ENCODE measurements at regions not wholly inside any gene's neighbourhood (a gene's known extent, or its start where the extent isn't known, plus 50 kb on each side); places are given as distances from the start of the nearest gene placed in this dataset.

GRCh38 chr15:72964542-72964941, 87.7 kb upstream of the NEO1 start:
- DNase-seq, result no peak

DNA sequence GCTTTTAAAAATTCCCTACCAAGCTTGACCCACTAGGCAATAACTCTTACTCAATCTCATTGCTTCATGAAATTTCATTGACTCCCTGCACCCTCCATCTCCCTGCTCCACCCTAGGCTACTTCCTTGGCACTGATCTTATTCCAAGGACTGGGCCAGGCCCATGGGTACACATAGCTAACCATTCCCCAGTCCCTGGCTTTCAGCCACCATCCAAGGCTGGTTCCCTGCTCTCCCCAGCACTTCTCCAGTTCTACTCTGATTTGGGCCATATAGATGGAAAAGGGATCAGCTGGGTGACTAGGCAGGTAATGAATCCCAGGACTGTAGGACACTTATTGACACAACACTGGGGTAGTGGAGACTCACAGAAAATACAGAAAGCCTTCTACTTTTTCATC, 88.1 kb upstream of the NEO1 start:
- no peak for DNase-seq

DNA sequence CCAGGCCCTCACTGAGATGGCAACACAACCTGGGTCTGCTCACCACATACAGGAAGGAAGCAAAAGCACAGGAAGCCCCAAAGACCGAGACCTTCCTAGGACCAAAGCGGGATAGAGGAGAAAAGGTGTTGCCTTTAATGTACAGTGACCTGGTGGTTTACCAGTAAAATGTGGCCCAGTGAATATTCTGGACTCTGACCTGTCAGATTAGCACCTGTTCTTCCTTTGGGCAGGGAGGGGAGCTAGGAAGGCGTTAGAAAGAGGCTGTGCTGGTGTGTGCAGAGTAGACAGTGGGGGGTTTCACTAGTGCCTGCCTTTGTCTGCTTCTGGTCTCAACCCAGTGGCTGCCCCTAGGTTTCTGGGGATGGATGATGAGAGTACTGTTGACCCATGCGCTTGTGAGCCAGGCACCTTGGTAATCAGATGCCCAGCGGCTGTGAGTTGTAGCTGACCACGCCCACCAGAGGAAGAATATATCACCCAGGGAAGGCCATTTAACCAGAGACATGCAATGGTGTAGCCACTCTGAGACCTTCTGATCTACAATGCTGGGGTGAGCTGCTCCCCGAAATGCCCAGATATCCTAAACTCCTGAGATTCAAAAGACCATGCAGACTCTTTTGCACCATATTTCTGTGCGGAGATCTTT, 90.1 kb upstream of the NEO1 start:
- DNase-seq, result no peak

DNA sequence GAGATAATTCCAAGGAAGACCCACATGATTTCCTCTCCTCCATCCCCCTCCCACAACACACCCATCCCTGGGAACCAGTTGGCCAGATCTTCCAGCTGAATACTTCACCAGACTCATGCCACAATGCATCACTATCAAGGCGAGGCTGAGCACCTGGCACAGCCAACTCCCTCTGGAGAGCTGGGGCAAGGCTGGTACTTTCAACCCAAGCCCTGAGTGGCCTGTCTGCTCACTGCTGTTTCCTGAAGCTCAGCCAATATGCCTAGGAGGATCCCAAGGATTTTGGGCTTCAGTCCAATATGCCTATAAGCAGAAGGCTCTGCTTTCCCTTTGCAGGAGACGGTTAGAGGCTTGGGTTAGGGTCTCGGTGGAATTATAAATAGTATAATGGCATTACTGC, 90.9 kb upstream of the NEO1 start:
- no peak for DNase-seq

DNA sequence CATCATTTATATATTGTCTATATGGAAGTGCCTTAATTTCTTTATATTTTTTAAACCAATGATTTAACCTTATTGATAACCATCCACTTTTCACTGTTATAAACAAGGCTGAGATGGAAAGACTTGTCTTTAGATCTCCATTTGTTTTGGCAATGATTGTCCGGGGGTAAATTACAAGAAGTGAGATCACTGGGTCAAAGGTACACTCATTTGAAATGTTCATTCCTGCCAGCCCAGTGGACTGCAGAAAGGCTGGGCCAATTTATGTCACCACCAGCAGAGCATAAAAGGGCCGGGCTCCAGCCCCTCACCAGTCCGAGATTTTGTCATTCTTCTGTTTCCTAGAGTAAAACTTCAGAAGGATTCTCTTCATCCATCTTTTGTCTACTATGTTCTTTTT, 93.6 kb upstream of the NEO1 start:
- DNase-seq, result no peak

GRCh38 chr15:72953306-72953705, 99.0 kb upstream of the NEO1 start:
- DNase-seq, result no peak

DNA sequence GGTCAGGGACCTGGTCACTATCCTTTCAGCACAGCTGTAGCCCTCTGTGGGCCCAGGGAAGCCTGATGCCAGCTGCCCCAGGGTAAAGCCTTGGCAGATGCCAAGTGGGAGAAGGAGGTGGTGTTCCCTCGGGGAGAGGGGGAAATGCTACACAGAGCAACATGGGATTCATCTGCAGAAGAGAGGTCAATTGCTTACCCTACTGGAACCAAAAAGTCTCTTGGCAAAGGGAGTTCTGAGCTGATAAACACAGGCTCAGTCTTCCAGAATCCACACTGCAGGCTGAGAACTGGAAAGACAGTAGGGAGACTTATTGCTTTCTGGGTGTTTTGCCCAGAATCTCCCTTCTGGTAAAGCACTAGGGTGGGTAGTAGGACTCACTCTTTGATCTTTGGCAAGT, 100.1 kb upstream of the NEO1 start:
- no peak for DNase-seq

GRCh38 chr15:72948662-72949061, 103.6 kb upstream of the NEO1 start:
- DNase-seq, result no peak

GRCh38 chr15:72947709-72948108, 104.6 kb upstream of the NEO1 start:
- DNase-seq, result no peak

- no peak for DNase-seq
Measured at GRCh38 chr15:72944565-72944964, 107.7 kb upstream of the NEO1 start.

- no peak for DNase-seq
Measured at GRCh38 chr15:72940229-72940622, 112.0 kb upstream of the NEO1 start.

- peak in 2 of 3 experiments; percentile 20 to 49 for DNase-seq
Measured at GRCh38 chr15:72939514-72940228, 112.6 kb upstream of the NEO1 start.

DNA sequence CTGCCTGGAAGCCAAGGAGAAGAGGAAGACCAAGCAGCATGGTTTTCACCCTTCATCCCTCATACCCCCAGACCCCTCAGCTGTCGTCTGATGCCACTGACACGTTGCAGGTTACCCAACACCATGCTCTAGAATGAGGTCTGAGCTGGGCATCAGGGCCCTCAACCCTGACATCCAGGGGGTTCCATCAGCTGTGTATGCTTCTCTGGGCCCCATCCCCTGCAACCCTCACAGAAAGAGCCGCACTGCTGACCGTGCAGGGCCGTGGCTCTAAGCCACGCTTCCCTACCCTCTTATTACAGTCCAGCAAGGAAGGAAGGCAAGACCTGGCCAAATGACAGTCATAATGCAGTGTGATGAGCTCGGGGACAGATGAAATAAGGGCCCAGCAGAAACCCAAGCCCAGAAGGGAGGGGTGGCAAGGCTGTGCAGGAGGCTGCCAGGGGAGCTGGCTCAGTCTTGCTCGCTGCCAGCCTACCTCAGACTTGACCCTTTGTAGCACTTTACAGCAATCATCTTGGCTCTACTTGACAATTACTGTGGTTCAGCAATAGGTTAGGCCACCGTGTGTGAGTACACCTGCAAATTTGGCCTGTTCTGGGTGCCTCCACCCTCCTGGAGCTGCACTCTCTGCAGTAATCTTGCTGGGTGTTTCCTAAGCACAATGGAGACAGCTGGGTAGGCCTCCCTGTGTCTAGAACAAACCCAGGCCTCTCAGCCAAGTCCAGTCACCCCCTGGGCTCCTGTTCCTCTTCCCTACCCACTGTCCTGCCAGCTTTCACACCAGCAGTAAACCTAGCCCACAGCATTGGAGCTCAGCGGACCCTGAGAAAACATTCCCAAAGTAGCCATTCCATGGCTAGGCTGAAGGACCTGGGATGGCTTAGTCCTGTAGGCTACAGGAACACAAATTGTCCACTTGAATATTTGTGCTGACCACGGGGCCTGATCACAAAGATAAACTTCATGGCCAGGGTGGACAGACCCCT, 115.3 kb upstream of the NEO1 start:
- DNase-seq, result no peak

DNA sequence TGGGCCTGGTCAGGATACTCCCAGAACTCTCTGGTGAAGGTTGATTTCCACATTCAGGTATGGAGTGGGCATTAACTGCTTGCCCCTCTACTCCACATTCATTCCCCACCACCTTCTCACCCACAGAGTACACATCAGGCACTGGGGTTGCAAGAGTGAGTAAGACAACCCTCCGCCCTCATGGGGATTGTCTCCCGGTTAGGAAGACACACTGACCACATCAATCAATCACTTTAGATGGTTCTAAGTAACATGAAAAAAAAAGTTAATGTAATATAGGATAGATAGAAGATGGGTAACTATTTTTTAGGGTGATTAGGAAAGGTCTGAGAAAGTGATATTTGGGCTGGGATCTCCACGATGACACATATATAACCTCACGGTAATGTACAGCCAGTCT, 116.0 kb upstream of the NEO1 start:
- DNase-seq, result no peak

- DNase-seq, result no peak
Measured at GRCh38 chr15:72935521-72935920, 116.7 kb upstream of the NEO1 start.

DNA sequence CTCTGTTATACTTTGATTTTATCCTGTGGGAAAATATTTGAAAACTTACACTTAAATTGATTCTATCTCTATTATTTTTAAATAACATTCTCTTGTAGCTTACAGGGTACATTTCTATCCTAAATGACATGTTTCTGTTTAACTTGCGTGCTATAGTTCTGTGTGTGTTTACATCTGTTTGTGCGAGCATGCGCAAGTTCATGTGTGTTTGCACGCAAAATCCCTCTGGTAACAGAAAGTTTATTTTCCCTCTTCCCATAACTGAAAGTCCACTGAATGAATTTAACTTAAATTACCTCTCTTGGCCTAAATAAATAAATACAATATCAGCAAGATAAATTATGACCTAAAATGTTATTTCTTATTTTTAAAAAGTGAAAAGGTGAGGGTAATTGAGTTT, 117.3 kb upstream of the NEO1 start:
- no peak for DNase-seq

GRCh38 chr15:72933976-72934375, 118.3 kb upstream of the NEO1 start:
- no peak for DNase-seq

- DNase-seq, result no peak
Measured at GRCh38 chr15:72932472-72932871, 119.8 kb upstream of the NEO1 start.

DNA sequence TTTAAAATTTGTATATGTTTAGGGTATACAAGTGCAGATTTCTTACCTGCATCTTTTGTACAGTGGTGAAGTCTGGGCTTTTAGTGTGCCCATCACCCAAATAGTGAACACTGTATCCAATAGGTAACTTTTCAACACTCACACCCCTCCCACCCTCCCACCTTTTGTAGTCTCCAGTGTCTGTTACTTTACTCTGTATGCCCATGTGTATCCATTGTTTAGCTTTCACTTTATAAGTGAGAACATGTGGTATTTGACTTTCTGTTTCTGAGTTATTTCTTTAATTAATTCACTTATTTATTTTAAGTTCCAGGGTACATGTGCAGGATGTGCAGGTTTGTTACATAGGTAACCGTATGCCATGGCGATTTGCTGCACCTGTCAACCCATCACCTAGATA, 124.8 kb upstream of the NEO1 start:
- DNase-seq, result no peak

DNA sequence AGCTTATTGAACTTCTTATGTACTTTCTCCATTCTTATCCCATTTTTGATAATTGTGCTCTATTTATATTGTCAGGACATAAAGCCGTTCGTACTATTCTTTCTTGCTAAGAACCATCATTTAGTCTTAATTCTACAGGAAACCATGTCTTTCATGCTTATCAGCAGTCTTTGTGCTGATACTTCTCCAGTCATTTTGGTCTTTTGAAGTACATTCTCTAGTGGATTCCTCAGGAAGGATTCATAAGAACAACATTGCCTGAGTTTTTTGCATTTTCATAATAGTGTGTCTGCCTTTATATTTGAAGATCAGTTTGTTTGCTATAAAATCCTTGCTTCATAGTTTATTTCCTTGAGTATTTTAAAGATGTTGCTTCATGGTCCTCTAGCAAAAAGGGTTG, 126.6 kb upstream of the NEO1 start:
- DNase-seq, result no peak

DNA sequence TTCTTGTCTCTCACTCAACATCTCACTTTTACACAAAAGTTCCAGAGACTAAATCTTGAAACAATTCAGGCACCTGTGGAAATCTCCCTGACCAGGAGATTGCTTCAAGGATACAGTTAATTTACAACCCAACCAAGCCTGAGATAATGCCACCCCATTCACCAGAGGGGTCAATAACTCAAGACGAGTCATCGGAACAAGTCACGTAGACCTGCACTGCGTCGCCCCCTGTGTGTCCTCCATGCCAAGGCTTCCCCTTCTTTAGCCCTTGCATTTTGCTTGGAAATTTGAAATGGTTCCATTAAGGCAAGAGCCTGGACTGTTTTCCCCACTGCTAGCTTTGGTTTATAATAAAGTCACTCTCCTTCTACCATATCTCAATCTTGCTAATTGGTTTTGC, 129.0 kb upstream of the NEO1 start:
- DNase-seq, result no peak

DNA sequence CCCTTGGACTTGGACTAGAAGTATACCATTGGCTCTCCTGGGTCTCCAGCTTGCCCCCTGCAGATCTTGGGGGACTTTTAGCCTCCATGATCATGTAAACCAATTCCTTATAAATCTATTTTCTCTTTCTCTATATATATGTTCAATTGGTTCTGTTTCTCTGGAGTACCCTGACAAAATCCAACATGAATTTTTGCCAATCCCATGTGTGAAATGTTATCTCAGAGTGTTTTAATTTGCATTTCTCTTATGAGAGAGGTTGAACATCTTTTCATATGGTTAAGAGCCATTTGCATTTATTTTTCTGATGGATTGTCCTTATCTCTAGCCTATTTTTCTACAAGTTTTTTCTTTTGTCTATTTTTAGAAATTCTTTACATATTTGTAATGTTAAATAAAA, 131.7 kb upstream of the NEO1 start:
- DNase-seq, result no peak

- no peak for DNase-seq
Measured at GRCh38 chr15:72919936-72920465, 132.3 kb upstream of the NEO1 start.

Data from NCI-H1417 (cell line).